Upper lobe of left lung (tissue), 6 donors: ENCODE measurements at regions not wholly inside any gene's neighbourhood (a gene's known extent, or its start where the extent isn't known, plus 50 kb on each side); places are given as distances from the start of the nearest gene placed in this dataset.
A peak's percentile ranks its signal among the peaks of the same experiment; 100 is the strongest.
"Not testable (repeated sequence)": the region's sequence is repeated elsewhere in the genome, so short reads cannot be mapped to it uniquely, and the experiment has no call there.

Experiments
- ATAC-seq, 2 donors: fragments of 200-7000 bp; cut with Tn5 transposase; one replicate each; pipeline ENCODE4 v1.9.1; 2022; ENCODE audit warnings: mild to moderate bottlenecking in 2 of 2, moderate library complexity in 2 of 2; ENCODE audit not compliant: low FRiP score in 2 of 2
- DNase-seq, 2 donors: peaks; one replicate each; pipeline ENCODE4 v3.0.0-alpha.2; 2019 to 2020
- H3K27ac ChIP-seq, 4 donors: fragments of 200-600 bp; sonication (generic); one replicate each; pipeline ENCODE4 v1.5.1; 2016 to 2019
- H3K27me3 ChIP-seq, 4 donors: fragments of 200-600 bp; sonication (generic); one replicate each; pipeline ENCODE4 v1.5.1; 2017 to 2019
- H3K36me3 ChIP-seq, 4 donors: fragments of 200-600 bp; sonication (generic); one replicate each; pipeline ENCODE4 v1.5.1; 2016 to 2019
- H3K4me1 ChIP-seq, 4 donors: fragments of 200-600 bp; sonication (generic); one replicate each; pipeline ENCODE4 v1.5.1; 2018 to 2019
- H3K4me3 ChIP-seq, 4 donors: fragments of 200-600 bp; sonication (generic); one replicate each; pipeline ENCODE4 v1.5.1; 2017 to 2019; ENCODE audit warnings: mild to moderate bottlenecking in 2 of 4, moderate library complexity in 1 of 4
- H3K9me3 ChIP-seq, 4 donors: fragments of 200-600 bp; sonication (generic); one replicate each; pipeline ENCODE4 v1.5.1; 2018 to 2019
- EP300 ChIP-seq, 4 donors: sonication (generic); formaldehyde crosslinking; IDR thresholded peaks; one replicate each; pipeline ENCODE4 v1.5.1; 2017; ENCODE audit warnings: antibody characterized with exemption in 4 of 4, control low read depth in 2 of 4
- POLR2A ChIP-seq, 4 donors: fragments of 450-650 bp; IDR thresholded peaks; one replicate each; pipeline ENCODE4 v1.5.1; 2016 to 2017; ENCODE audit warnings: antibody characterized with exemption in 4 of 4, mild to moderate bottlenecking in 2 of 4
- POLR2AphosphoS5 ChIP-seq, 2 donors: sonication (generic); formaldehyde crosslinking; IDR thresholded peaks; one replicate each; pipeline ENCODE4 v1.5.1; 2017; ENCODE audit warnings: antibody characterized with exemption in 2 of 2
- WGBS, 2 donors: methylation state at CpG; one replicate each; pipeline ENCODE4 v1.1.5; 2017 to 2018; 5-methylcytosine and 5-hydroxymethylcytosine counted together
- TF ChIP-seq, protein P1 (sequence below), 6 experiments: fragments of 450-650 bp in 4 of 6; fragments of 200-600 bp in 2 of 6; sonication (generic) in 2 of 6; IDR thresholded peaks; one replicate each; pipeline ENCODE4 v1.5.1; 2016 to 2019; ENCODE audit warnings: antibody characterized with exemption in 6 of 6
- donor health status: DM: no; HTN: no; CAD: no; lungs with moderate emphysema.
- donor health status: DM: no; HTN: yes; CAD: no; lungs with severe emphysema.

DNA sequence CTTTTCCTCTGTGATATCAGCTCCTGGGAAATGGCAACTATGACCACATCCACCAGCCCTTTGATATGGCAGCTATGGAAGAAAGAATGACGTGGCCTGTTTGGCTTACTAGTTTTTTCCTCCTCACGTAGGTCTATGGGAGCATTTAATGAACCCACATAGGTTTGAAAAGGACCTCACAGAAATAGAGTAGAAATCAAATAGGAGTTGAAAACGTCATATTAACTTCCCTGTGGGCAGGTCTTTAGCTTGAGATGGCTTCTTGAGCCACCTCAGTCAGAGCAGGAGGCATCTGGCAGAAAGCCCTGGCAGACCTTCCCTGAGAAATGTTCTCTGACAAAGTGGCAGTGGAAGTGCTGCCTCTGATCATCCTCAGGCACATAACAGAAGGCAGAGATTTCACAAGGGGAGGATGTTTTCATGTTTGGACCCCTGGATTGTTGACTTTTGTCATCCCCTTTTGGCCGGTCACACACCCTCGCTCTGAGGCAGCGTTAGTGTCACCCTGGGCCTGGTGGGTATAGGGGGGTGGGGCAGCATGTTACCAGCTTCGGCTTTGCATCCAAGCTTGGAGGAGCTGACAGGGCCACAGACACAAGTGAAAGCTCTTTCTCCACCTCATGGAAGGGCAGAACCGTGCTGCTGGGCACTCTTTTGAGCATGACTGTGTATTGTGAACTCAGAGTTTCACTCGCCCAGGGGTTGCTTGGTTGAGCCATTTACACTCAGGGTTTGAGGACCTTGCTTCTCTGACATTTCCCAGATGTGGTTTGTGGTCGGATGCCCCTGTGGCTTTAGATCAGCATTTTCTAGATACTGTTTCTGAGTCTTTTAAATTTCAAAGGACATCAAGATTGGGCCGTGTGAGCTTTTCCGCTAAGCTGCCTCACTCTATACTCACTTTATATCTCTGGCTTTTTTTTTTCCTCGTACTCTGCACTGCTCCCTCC lies 184.2 kb downstream of the STK31 start:
- 36 to 46% methylated on average over 10 to 12 of the region's 13 CpGs for WGBS, 2 donors
- H3K27ac ChIP-seq: no peak overlapping the region
- DNase-seq (no peak), ATAC-seq (peak in 1 of 2 donors; percentile 41)
- H3K4me3 ChIP-seq: no peak overlapping the region
- H3K27me3 ChIP-seq: no peaks in the 10 kb centered on the region
- TF ChIP-seq EP300 (IDR thresholded peaks at IDR 0.05) (no peak), POLR2A (IDR thresholded peaks at IDR 0.05) (no peak), POLR2AphosphoS5 (IDR thresholded peaks at IDR 0.05) (no peak)
- TF ChIP-seq, protein P1, sequence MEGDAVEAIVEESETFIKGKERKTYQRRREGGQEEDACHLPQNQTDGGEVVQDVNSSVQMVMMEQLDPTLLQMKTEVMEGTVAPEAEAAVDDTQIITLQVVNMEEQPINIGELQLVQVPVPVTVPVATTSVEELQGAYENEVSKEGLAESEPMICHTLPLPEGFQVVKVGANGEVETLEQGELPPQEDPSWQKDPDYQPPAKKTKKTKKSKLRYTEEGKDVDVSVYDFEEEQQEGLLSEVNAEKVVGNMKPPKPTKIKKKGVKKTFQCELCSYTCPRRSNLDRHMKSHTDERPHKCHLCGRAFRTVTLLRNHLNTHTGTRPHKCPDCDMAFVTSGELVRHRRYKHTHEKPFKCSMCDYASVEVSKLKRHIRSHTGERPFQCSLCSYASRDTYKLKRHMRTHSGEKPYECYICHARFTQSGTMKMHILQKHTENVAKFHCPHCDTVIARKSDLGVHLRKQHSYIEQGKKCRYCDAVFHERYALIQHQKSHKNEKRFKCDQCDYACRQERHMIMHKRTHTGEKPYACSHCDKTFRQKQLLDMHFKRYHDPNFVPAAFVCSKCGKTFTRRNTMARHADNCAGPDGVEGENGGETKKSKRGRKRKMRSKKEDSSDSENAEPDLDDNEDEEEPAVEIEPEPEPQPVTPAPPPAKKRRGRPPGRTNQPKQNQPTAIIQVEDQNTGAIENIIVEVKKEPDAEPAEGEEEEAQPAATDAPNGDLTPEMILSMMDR (IDR thresholded peaks at IDR 0.05): no peak
- no peaks in the 10 kb centered on the region for H3K4me1 ChIP-seq
- no peaks in the 10 kb centered on the region for H3K36me3 ChIP-seq
- H3K9me3 ChIP-seq: no peaks in the 10 kb centered on the region

DNA sequence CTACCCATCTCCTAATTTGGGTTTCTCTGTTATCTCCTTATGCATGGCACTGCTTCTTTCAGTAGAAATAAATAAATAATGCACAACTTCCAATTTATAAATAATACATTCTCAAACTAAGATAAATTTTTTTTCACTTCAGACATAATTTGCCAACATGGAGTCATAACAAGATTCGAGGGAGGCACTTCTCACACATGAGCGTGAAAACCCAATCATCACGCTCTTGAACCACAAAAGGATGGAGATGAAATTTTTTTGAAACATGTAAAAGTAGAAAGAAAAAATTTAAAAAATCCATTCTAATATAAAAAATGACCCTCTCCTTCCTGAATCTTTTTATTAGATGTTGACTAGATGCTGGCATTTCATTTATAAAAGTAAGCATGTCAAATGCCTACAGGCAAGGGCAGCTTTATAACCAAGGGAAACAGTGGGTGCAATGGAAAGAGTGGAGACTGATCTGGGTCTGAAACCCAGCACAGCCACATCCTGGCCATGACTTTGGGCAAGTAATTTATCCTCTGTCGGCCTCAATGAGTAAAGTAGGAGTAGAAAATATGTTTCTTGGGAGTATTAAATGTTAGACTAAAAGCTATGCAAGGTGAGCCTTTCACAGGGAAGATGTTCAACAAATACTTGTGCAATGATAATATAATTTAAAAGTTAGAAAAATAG lies 185.0 kb downstream of the STK31 start:
- TF ChIP-seq EP300 (IDR thresholded peaks at IDR 0.05): no peak
- TF ChIP-seq POLR2A (IDR thresholded peaks at IDR 0.05): no peak
- TF ChIP-seq POLR2AphosphoS5 (IDR thresholded peaks at IDR 0.05): no peak
- TF ChIP-seq, protein P1 (IDR thresholded peaks at IDR 0.05): no peak
- ATAC-seq (no peak), DNase-seq (no peak)
- Histone ChIP-seq H3K27ac (no peak overlapping the region), H3K4me1 (no peaks in the 10 kb centered on the region), H3K27me3 (no peaks in the 10 kb centered on the region), H3K9me3 (no peaks in the 10 kb centered on the region), H3K4me3 (no peak overlapping the region), H3K36me3 (no peaks in the 10 kb centered on the region)
- WGBS, 2 donors: 72 to 84% methylated on average over 4 of the region's 4 CpGs

DNA sequence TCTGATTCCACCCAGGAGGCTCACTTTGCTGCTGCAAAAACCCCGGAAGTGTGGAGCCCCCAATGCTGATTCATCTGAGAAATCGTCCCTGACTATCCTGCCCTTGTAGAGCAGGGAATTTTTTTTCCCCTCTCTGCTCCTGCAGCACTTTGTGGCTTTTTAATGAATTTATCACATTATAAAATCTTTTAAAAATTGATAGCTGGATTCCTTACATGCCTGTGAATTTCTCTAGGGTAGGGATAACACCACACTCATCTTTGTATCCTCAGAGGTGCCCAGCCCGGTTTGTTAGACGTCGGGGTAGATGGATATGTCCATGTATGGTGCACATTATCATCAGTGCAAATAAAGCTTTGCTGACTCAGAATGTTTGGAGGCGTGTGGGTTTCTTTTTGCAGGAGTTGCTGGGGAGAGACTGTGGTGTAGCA lies 185.7 kb downstream of the STK31 start:
- no peaks in the 10 kb centered on the region for H3K9me3 ChIP-seq
- no peaks in the 10 kb centered on the region for H3K4me1 ChIP-seq
- H3K36me3 ChIP-seq: no peaks in the 10 kb centered on the region
- TF ChIP-seq POLR2A (IDR thresholded peaks at IDR 0.05) (no peak), EP300 (IDR thresholded peaks at IDR 0.05) (no peak), POLR2AphosphoS5 (IDR thresholded peaks at IDR 0.05) (no peak)
- TF ChIP-seq, protein P1 (IDR thresholded peaks at IDR 0.05): no peak
- no peak overlapping the region for H3K4me3 ChIP-seq
- no peak for ATAC-seq
- WGBS, 2 donors: 50 to 66% methylated on average over 6 of the region's 6 CpGs
- no peak for DNase-seq
- H3K27ac ChIP-seq: no peak overlapping the region
- H3K27me3 ChIP-seq: no peaks in the 10 kb centered on the region

DNA sequence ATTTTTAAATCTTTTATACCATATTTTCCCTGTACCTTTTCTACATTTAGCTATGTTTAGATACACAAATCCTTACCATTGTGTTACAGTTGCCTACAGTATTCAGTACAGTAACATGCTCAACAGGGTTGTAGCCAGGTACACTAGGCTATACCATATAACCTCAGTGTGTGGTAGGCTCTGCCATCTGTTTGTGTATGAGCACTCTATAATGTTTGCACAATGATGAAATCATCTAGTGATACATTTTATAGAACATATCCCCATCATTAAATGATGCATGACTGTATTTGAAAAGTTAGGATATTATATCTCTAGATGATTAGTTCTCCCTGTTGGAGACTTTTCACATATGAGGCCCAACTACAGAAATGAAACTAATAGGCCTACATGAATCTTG lies 188.6 kb downstream of the STK31 start:
- DNase-seq (no peak), ATAC-seq (no peak)
- Histone ChIP-seq H3K36me3 (no peaks in the 10 kb centered on the region), H3K27me3 (no peaks in the 10 kb centered on the region), H3K4me3 (no peak overlapping the region), H3K27ac (no peak overlapping the region), H3K9me3 (no peaks in the 10 kb centered on the region), H3K4me1 (no peaks in the 10 kb centered on the region)
- TF ChIP-seq POLR2AphosphoS5 (IDR thresholded peaks at IDR 0.05): no peak
- no peak for TF ChIP-seq EP300 (IDR thresholded peaks at IDR 0.05)
- TF ChIP-seq, protein P1 (IDR thresholded peaks at IDR 0.05): no peak
- TF ChIP-seq POLR2A (IDR thresholded peaks at IDR 0.05): no peak

DNA sequence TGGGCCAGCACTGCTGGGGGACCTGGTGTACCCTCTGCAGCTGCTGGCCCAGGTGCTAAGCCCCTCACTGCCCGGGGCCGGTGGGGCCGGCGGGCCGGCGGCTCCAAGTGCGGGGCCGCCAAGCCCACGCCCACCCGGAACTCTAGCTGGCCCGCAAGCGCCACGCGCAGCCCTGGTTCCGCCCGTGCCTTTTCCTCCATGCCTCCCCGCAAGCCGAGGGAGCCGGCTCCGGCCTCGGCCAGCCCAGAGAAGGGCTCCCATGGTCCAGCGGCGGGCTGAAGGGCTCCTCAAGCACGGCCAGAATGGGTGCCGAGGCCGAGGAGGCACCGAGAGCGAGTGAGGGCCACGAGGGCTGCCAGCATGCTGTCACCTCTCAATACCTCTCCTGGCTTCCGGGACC lies 194.9 kb downstream of the STK31 start:
- 85 to 96% methylated on average over 11 to 29 of the region's 30 CpGs for WGBS, 2 donors
- H3K9me3 ChIP-seq, H3K4me1 ChIP-seq, H3K4me3 ChIP-seq, H3K27me3 ChIP-seq, ATAC-seq, H3K36me3 ChIP-seq, H3K27ac ChIP-seq: not testable (repeated sequence)
- DNase-seq: peak in 1 of 2 donors; percentile 78
